ENCODE measurements at regions not wholly inside any gene's neighbourhood (a gene's known extent, or its start where the extent isn't known, plus 50 kb on each side); places are given as distances from the start of the nearest gene placed in this dataset.

DNA sequence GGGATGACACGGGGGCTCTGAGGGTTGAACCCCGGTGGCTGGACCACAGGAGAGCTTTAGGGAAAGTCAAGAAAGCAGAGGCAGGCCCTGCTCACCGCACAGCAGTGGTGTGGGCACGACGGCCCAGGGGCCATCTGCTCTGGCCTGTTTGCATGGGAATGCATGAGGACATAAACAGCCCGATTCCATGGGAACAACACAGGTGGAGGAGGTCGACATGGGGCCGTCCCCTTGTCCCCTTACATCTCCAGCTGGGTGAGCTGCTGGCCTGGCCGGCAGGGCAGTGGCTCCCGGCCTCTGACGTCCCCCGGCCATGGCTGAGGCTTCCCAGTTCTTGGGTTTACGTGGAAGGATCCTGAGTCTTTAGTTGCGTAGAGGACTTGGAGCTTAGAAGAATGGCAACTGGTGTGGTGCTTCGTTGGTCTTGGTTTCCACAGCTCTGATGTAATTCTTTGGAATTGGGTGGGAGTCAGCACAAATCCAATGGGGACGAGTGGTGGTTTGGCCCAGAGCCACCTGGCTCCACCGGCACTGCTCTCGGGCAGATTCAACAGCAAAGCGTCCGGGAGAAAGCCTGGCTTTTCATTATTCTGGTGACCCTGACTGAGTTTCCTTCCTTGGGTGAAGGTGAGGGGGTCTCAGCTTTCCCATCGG, 98.3 kb upstream of the HDAC4 start:
- TF ChIP-seq POLR2A (IDR thresholded peaks at IDR 0.05) = no peak
- TF ChIP-seq EP300 (IDR thresholded peaks at IDR 0.05) = no peak

Measured in stomach (tissue), 4 donors.